Smooth muscle cell (in vitro differentiated cells): ENCODE measurements at regions not wholly inside any gene's neighbourhood (a gene's known extent, or its start where the extent isn't known, plus 50 kb on each side); places are given as distances from the start of the nearest gene placed in this dataset.

Experiments used
- DNase-seq: peaks from one replicate; lab custom pipeline; 2025; ENCODE audit not compliant: unreplicated experiment; lab: John Stamatoyannopoulos, UW
- H2AFZ ChIP-seq: fragments of 200-600 bp; sonication (generic); 2 replicates; pipeline ENCODE4 v1.6.0; 2016; ENCODE audit warnings: antibody characterized with exemption, low read depth, mild to moderate bottlenecking
- H3F3A ChIP-seq: fragments of 200-600 bp; sonication (generic); 2 replicates; pipeline ENCODE4 v1.6.0; 2017; ENCODE audit warnings: antibody characterized with exemption, low read depth
- H3K27ac ChIP-seq: fragments of 200-600 bp; sonication (generic); 2 replicates; pipeline ENCODE4 v1.5.1; 2016; ENCODE audit warnings: low read depth, mild to moderate bottlenecking
- H3K27me3 ChIP-seq: fragments of 200-600 bp; sonication (generic); 2 replicates; pipeline ENCODE4 v1.6.1; 2016; ENCODE audit warnings: low read depth, mild to moderate bottlenecking
- H3K36me3 ChIP-seq: fragments of 200-600 bp; sonication (generic); 2 replicates; pipeline ENCODE4 v1.5.1; 2016; ENCODE audit warnings: low read depth
- H3K4me1 ChIP-seq: fragments of 200-600 bp; sonication (generic); 2 replicates; pipeline ENCODE4 v1.5.1; 2016; ENCODE audit warnings: low read depth
- H3K4me2 ChIP-seq: fragments of 200-600 bp; sonication (generic); 2 replicates; pipeline ENCODE4 v1.6.0; 2016; ENCODE audit warnings: mild to moderate bottlenecking
- H3K4me3 ChIP-seq: fragments of 200-600 bp; sonication (generic); 2 replicates; pipeline ENCODE4 v1.5.1; 2016; ENCODE audit warnings: mild to moderate bottlenecking
- H3K79me2 ChIP-seq: fragments of 200-600 bp; sonication (generic); 2 replicates; pipeline ENCODE4 v1.6.0; 2016; ENCODE audit warnings: low read depth, mild to moderate bottlenecking
- H3K9ac ChIP-seq: fragments of 200-600 bp; sonication (generic); 2 replicates; pipeline ENCODE4 v1.6.0; 2016; ENCODE audit warnings: low read depth
- H3K9me3 ChIP-seq: fragments of 200-600 bp; sonication (generic); replicated peaks from 2 replicates; pipeline ENCODE4 v1.5.1; 2016; ENCODE audit warnings: low read depth
- H4K20me1 ChIP-seq: fragments of 200-600 bp; sonication (generic); 2 replicates; pipeline ENCODE4 v1.6.0; 2016; ENCODE audit warnings: low read depth
- WGBS: methylation state at CpG from one replicate; pipeline ENCODE4 v1.1.7; 2016; ENCODE audit warnings: low lambda C conversion rate; 5-methylcytosine and 5-hydroxymethylcytosine counted together
- TF ChIP-seq, protein P1 (sequence below): fragments of 200-600 bp; sonication (generic); IDR thresholded peaks from 2 replicates; pipeline ENCODE4 v1.5.1; 2017; ENCODE audit warnings: borderline replicate concordance, mild to moderate bottlenecking, antibody characterized with exemption; ENCODE audit not compliant: insufficient read depth, poor library complexity, severe bottlenecking

GRCh38 chr10:44439239-44439957, 54.5 kb upstream of the CXCL12 start:
- Histone ChIP-seq H3K9me3 (no peaks in the 10 kb centered on the region), H3F3A (no peaks in the 10 kb centered on the region), H3K4me3 (no peak overlapping the region), H3K79me2 (no peaks in the 10 kb centered on the region), H2AFZ (no peak overlapping the region), H3K4me2 (no peak overlapping the region), H3K27me3 (no peaks in the 10 kb centered on the region), H3K9ac (no peak overlapping the region), H3K36me3 (no peaks in the 10 kb centered on the region), H3K27ac (no peak overlapping the region), H3K4me1 (no peaks in the 10 kb centered on the region), H4K20me1 (no peaks in the 10 kb centered on the region)
- TF ChIP-seq, protein P1, sequence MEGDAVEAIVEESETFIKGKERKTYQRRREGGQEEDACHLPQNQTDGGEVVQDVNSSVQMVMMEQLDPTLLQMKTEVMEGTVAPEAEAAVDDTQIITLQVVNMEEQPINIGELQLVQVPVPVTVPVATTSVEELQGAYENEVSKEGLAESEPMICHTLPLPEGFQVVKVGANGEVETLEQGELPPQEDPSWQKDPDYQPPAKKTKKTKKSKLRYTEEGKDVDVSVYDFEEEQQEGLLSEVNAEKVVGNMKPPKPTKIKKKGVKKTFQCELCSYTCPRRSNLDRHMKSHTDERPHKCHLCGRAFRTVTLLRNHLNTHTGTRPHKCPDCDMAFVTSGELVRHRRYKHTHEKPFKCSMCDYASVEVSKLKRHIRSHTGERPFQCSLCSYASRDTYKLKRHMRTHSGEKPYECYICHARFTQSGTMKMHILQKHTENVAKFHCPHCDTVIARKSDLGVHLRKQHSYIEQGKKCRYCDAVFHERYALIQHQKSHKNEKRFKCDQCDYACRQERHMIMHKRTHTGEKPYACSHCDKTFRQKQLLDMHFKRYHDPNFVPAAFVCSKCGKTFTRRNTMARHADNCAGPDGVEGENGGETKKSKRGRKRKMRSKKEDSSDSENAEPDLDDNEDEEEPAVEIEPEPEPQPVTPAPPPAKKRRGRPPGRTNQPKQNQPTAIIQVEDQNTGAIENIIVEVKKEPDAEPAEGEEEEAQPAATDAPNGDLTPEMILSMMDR = no peak
- DNase-seq = no peak
- WGBS = 91% methylated on average over 8 of the region's 8 CpGs

DNA sequence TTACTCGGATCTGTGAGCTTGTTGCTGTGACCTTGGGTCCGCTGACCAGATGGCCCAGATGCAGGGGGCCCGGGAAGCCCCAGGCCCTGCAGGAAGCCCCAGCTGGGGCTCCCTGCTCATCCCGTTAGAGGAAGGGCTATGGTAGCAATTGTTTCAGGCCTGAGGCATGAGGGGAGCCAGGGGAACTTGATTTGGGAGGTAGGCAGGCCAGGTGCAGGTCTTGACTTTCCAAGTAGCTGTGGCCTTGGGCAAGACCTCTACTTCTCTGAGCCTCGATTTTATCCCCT, 55.0 kb upstream of the CXCL12 start:
- TF ChIP-seq, protein P1 = no peak
- Histone ChIP-seq H3K9me3 (no peaks in the 10 kb centered on the region), H3K79me2 (no peaks in the 10 kb centered on the region), H3K27ac (no peak overlapping the region), H4K20me1 (no peaks in the 10 kb centered on the region), H3K36me3 (no peaks in the 10 kb centered on the region), H3K27me3 (no peaks in the 10 kb centered on the region), H3K4me2 (no peak overlapping the region), H3K9ac (no peak overlapping the region), H2AFZ (no peak overlapping the region), H3K4me1 (no peaks in the 10 kb centered on the region), H3F3A (no peaks in the 10 kb centered on the region), H3K4me3 (no peak overlapping the region)
- 79% methylated on average over 5 of the region's 5 CpGs for WGBS
- DNase-seq = no peak

- Histone ChIP-seq H3K4me1 (no peaks in the 10 kb centered on the region), H3K9ac (no peak overlapping the region), H3K27ac (no peak overlapping the region), H3K79me2 (no peaks in the 10 kb centered on the region), H2AFZ (no peak overlapping the region), H3K4me2 (no peak overlapping the region), H3K36me3 (no peaks in the 10 kb centered on the region), H3K4me3 (no peak overlapping the region), H3K9me3 (no peaks in the 10 kb centered on the region), H4K20me1 (no peaks in the 10 kb centered on the region), H3K27me3 (no peaks in the 10 kb centered on the region), H3F3A (no peaks in the 10 kb centered on the region)
- DNase-seq = no peak
- TF ChIP-seq, protein P1 = peak; percentile 4
- WGBS = 94% methylated on average over 2 of the region's 2 CpGs
Observed at GRCh38 chr10:44457259-44457658, 72.4 kb upstream of the CXCL12 start.
